HepG2 (cell line): ENCODE measurements at regions not wholly inside any gene's neighbourhood (a gene's known extent, or its start where the extent isn't known, plus 50 kb on each side); places are given as distances from the start of the nearest gene placed in this dataset.

ENCODE experiments used
- HIVEP1 ChIP-seq: sonication (generic); formaldehyde crosslinking; IDR thresholded peaks from 2 replicates; pipeline ENCODE4 v1.4.0; 2020; ENCODE audit warnings: mild to moderate bottlenecking, missing genetic modification reagents
- NR2C2 ChIP-seq: sonication (generic); formaldehyde crosslinking; IDR thresholded peaks from 2 replicates; pipeline ENCODE4 v1.4.0; 2020; ENCODE audit warnings: missing genetic modification reagents, mild to moderate bottlenecking, moderate library complexity, borderline replicate concordance
- PHF21A ChIP-seq: sonication (generic); formaldehyde crosslinking; IDR thresholded peaks from 2 replicates; pipeline ENCODE4 v1.5.0; 2020; ENCODE audit warnings: mild to moderate bottlenecking, missing genetic modification reagents

DNA sequence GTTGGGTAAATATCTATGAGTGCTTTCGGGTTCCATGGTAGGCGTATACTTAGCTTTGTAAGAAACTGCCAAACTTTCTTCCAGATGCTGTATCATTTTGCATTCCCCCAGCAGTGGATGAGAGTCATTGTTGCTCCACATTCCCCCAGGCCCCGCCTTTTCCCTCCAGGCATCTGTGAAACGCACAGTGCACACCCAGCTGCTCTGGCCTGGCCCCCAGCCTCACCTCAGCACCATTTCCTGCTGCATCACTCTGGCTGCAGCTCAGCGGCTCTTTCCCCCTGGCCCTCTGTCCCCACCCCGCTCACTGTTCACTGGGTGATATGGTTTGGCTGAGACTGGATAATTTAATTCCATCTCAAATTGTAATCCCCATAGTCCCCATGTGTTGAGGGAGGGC is 76.6 kb upstream of the SPTLC1 start:
- no peak for TF ChIP-seq NR2C2 (CRISPR knock-in tag)
- TF ChIP-seq HIVEP1 (CRISPR knock-in tag), result no peak
- no peak for TF ChIP-seq PHF21A (CRISPR knock-in tag)
